Stimulated activated CD8-positive, alpha-beta memory T cell treated with anti-CD3 and anti-CD28 coated beads, Interleukin-7, amount 100 ng/mL, for 1 hour (primary cell): ENCODE measurements at regions not wholly inside any gene's neighbourhood (a gene's known extent, or its start where the extent isn't known, plus 50 kb on each side); places are given as distances from the start of the nearest gene placed in this dataset.
"Not testable (repeated sequence)": the region's sequence is repeated elsewhere in the genome, so short reads cannot be mapped to it uniquely, and the experiment has no call there.

Experiments used
- DNase-seq, 2 donors: peaks; one replicate each; pipeline ENCODE4 v3.0.0-alpha.2; 2020; ENCODE audit warnings: low read depth in 2 of 2

GRCh38 chr6:169144356-169144755, 109.3 kb downstream of the THBS2 start:
- no peak for DNase-seq

GRCh38 chr6:169142538-169142844, 111.2 kb downstream of the THBS2 start:
- DNase-seq: no peak

- no peak for DNase-seq
Observed at GRCh38 chr6:169141671-169142537, 111.7 kb downstream of the THBS2 start.

- DNase-seq: no peak
Observed at GRCh38 chr6:169140986-169141495, 112.6 kb downstream of the THBS2 start.

GRCh38 chr6:169139179-169139971, 114.3 kb downstream of the THBS2 start:
- no peak for DNase-seq

GRCh38 chr6:169132352-169132940, 121.2 kb downstream of the THBS2 start:
- no peak for DNase-seq

GRCh38 chr6:169131390-169131789, 122.3 kb downstream of the THBS2 start:
- no peak for DNase-seq

- DNase-seq: no peak
Observed at GRCh38 chr6:169130113-169130512, 123.5 kb downstream of the THBS2 start.

- no peak for DNase-seq
Observed at GRCh38 chr6:169121013-169121412, 132.6 kb downstream of the THBS2 start.

- DNase-seq: no peak
Observed at GRCh38 chr6:169119669-169120068, 134.0 kb downstream of the THBS2 start.

- DNase-seq: no peak
Observed at GRCh38 chr6:169118346-169118830, 135.3 kb downstream of the THBS2 start.

GRCh38 chr6:169117663-169118062, 136.0 kb downstream of the THBS2 start:
- no peak for DNase-seq

GRCh38 chr6:169115632-169116031, 138.0 kb downstream of the THBS2 start:
- no peak for DNase-seq

- DNase-seq: not testable (repeated sequence)
Observed at GRCh38 chr6:169114632-169115031, 139.0 kb downstream of the THBS2 start.

GRCh38 chr6:169112483-169113320, 140.9 kb downstream of the THBS2 start:
- no peak for DNase-seq

- DNase-seq: no peak
Observed at GRCh38 chr6:169111203-169111602, 142.4 kb downstream of the THBS2 start.

GRCh38 chr6:169109411-169110220, 144.0 kb downstream of the THBS2 start:
- no peak for DNase-seq

- no peak for DNase-seq
Observed at GRCh38 chr6:169108753-169109152, 144.9 kb downstream of the THBS2 start.

GRCh38 chr6:169106176-169106575, 147.5 kb downstream of the THBS2 start:
- DNase-seq: no peak

GRCh38 chr6:169101981-169102380, 151.7 kb downstream of the THBS2 start:
- no peak for DNase-seq
